Skeletal muscle tissue (tissue), 3 donors: ENCODE measurements at regions not wholly inside any gene's neighbourhood (a gene's known extent, or its start where the extent isn't known, plus 50 kb on each side); places are given as distances from the start of the nearest gene placed in this dataset.
"Not testable (repeated sequence)": the region's sequence is repeated elsewhere in the genome, so short reads cannot be mapped to it uniquely, and the experiment has no call there.

Experiments
- H3K27ac ChIP-seq: one replicate; pipeline ENCODE4 v1.7.0; 2013; ENCODE audit warnings: mild to moderate bottlenecking, low read depth, low read length, inconsistent platforms
- H3K27me3 ChIP-seq, 3 donors: one replicate each; pipeline ENCODE4 v1.7.0; 2013; ENCODE audit warnings: low read length in 3 of 3; ENCODE audit not compliant: control insufficient read depth in 3 of 3, insufficient read depth in 3 of 3
- H3K36me3 ChIP-seq, 3 donors: one replicate each; pipeline ENCODE4 v1.7.0; 2013; ENCODE audit warnings: low read length in 3 of 3; ENCODE audit not compliant: control insufficient read depth in 3 of 3, insufficient read depth in 3 of 3
- H3K4me1 ChIP-seq, 3 donors: one replicate each; pipeline ENCODE4 v1.7.0; 2013; ENCODE audit warnings: low read length in 3 of 3, mild to moderate bottlenecking in 3 of 3; ENCODE audit not compliant: control insufficient read depth in 3 of 3, insufficient read depth in 3 of 3
- H3K4me3 ChIP-seq, 3 donors: one replicate each; pipeline ENCODE4 v1.7.0; 2013; ENCODE audit warnings: low read length in 3 of 3
- H3K9ac ChIP-seq, 3 donors: one replicate each; pipeline ENCODE4 v1.7.0; 2013; ENCODE audit warnings: low read length in 3 of 3, mild to moderate bottlenecking in 3 of 3, moderate library complexity in 2 of 3, low read depth in 1 of 3
- H3K9me3 ChIP-seq, 3 donors: one replicate each; pipeline ENCODE4 v1.7.0; 2013; ENCODE audit warnings: low read length in 3 of 3; ENCODE audit not compliant: control insufficient read depth in 3 of 3
- donor health status: Osteomylitis.

- H3K27ac ChIP-seq, result peak overlapping the region; percentile 33
- H3K9me3 ChIP-seq, result no peaks in the 10 kb centered on the region
- H3K9ac ChIP-seq, result peak overlapping the region; percentile 57 to 69 (median 67)
- H3K4me1 ChIP-seq, result peaks cover 0 to 10% (median 2%) of the 10 kb centered on the region in 3 donors
- no peaks in the 10 kb centered on the region for H3K36me3 ChIP-seq
- peak overlapping the region; percentile 24 to 64 (median 60) for H3K4me3 ChIP-seq
- H3K27me3 ChIP-seq, result no peaks in the 10 kb centered on the region
Measured at GRCh38 chr6:141463237-141463977, 669.3 kb upstream of the GJE1 start.

GRCh38 chr6:141460743-141461484, 671.8 kb upstream of the GJE1 start:
- no peak overlapping the region for H3K4me3 ChIP-seq
- H3K36me3 ChIP-seq, result no peaks in the 10 kb centered on the region
- H3K27ac ChIP-seq, result no peak overlapping the region
- no peaks in the 10 kb centered on the region for H3K27me3 ChIP-seq
- no peaks in the 10 kb centered on the region for H3K9me3 ChIP-seq
- peaks cover 0 to 10% (median 2%) of the 10 kb centered on the region in 3 donors for H3K4me1 ChIP-seq
- no peak overlapping the region for H3K9ac ChIP-seq

- not testable (repeated sequence) for H3K9ac ChIP-seq, H3K4me3 ChIP-seq, H3K9me3 ChIP-seq, H3K27me3 ChIP-seq, H3K36me3 ChIP-seq, H3K27ac ChIP-seq
- peaks cover 0 to 10% (median 2%) of the 10 kb centered on the region in 3 donors for H3K4me1 ChIP-seq
Measured at GRCh38 chr6:141460245-141460644, 672.5 kb upstream of the GJE1 start.

GRCh38 chr6:141457984-141458383, 674.7 kb upstream of the GJE1 start:
- H3K27ac ChIP-seq, H3K27me3 ChIP-seq, H3K9me3 ChIP-seq, H3K9ac ChIP-seq, H3K4me1 ChIP-seq, H3K4me3 ChIP-seq, H3K36me3 ChIP-seq: not testable (repeated sequence)

GRCh38 chr6:141452354-141452686, 680.4 kb upstream of the GJE1 start:
- Histone ChIP-seq H3K9ac (no peak overlapping the region), H3K9me3 (no peaks in the 10 kb centered on the region), H3K4me3 (no peak overlapping the region), H3K4me1 (peaks cover 0 to 5% (median 4%) of the 10 kb centered on the region in 3 donors), H3K27me3 (no peaks in the 10 kb centered on the region), H3K36me3 (no peaks in the 10 kb centered on the region), H3K27ac (no peak overlapping the region)

- no peaks in the 10 kb centered on the region for H3K9me3 ChIP-seq
- H3K36me3 ChIP-seq, result no peaks in the 10 kb centered on the region
- H3K9ac ChIP-seq, result no peak overlapping the region
- H3K4me3 ChIP-seq, result no peak overlapping the region
- no peaks in the 10 kb centered on the region for H3K27me3 ChIP-seq
- H3K27ac ChIP-seq, result no peak overlapping the region
- H3K4me1 ChIP-seq, result peaks cover 0 to 5% (median 4%) of the 10 kb centered on the region in 3 donors
Measured at GRCh38 chr6:141451511-141452353, 681.0 kb upstream of the GJE1 start.

- Histone ChIP-seq H3K9ac (no peak overlapping the region), H3K9me3 (no peaks in the 10 kb centered on the region), H3K36me3 (no peaks in the 10 kb centered on the region), H3K27ac (no peak overlapping the region), H3K4me1 (peaks cover 0 to 5% (median 4%) of the 10 kb centered on the region in 3 donors), H3K4me3 (no peak overlapping the region), H3K27me3 (no peaks in the 10 kb centered on the region)
Measured at GRCh38 chr6:141451181-141451510, 681.6 kb upstream of the GJE1 start.

- no peak overlapping the region for H3K27ac ChIP-seq
Measured at GRCh38 chr6:141445928-141446628, 686.6 kb upstream of the GJE1 start.

GRCh38 chr6:141443668-141444289, 688.9 kb upstream of the GJE1 start:
- Histone ChIP-seq H3K36me3 (no peaks in the 10 kb centered on the region), H3K27me3 (no peaks in the 10 kb centered on the region), H3K9ac (no peak overlapping the region), H3K4me1 (no peaks in the 10 kb centered on the region), H3K4me3 (no peak overlapping the region), H3K9me3 (no peaks in the 10 kb centered on the region), H3K27ac (no peak overlapping the region)

More at GRCh38 chr6:141445928-141446628, 686.6 kb upstream of the GJE1 start:
- Histone ChIP-seq H3K4me1 (peaks cover 0 to 3% (median 0%) of the 10 kb centered on the region in 3 donors), H3K9me3 (no peaks in the 10 kb centered on the region), H3K36me3 (no peaks in the 10 kb centered on the region), H3K27me3 (no peaks in the 10 kb centered on the region), H3K4me3 (no peak overlapping the region), H3K9ac (no peak overlapping the region)
